SK-N-SH (cell line): ENCODE measurements at regions not wholly inside any gene's neighbourhood (a gene's known extent, or its start where the extent isn't known, plus 50 kb on each side); places are given as distances from the start of the nearest gene placed in this dataset.
A peak's percentile ranks its signal among the peaks of the same experiment; 100 is the strongest.

Experiments used
- CTCF ChIA-PET: fragments of 300-600, 350-600 bp; formaldehyde crosslinking; extraction: SDS; loops from one replicate; lab custom pipeline; 2021; lab: Yijun Ruan, JAX
- POLR2A ChIA-PET: fragments of 350-600 bp; sonication (Branson Sonifier 250); formaldehyde crosslinking; extraction: SDS; loops from one replicate; lab custom pipeline; 2020; ENCODE audit warnings: antibody characterized with exemption, inconsistent platforms; lab: Yijun Ruan, JAX
- DNase-seq: peaks from one replicate; pipeline ENCODE4 v3.0.0; 2012
- H2AFZ ChIP-seq: fragments of 200-600 bp; sonication (generic); 2 replicates; pipeline ENCODE4 v1.8.1; 2016; ENCODE audit warnings: antibody characterized with exemption, mild to moderate bottlenecking, low read depth
- H3F3A ChIP-seq: fragments of 200-600 bp; sonication (generic); replicated peaks from 2 replicates; pipeline ENCODE3; 2016; ENCODE audit warnings: antibody characterized with exemption, mild to moderate bottlenecking; ENCODE audit not compliant: insufficient read depth
- H3K27ac ChIP-seq, 2 experiments: fragments of 200-500 bp in 1 of 2; fragments of 200-600 bp in 1 of 2; sonication (Bioruptor generic) in 1 of 2; sonication (generic), shearing (Covaris generic) in 1 of 2; 2 replicates each; pipeline versions ENCODE4 v1.5.1 to v1.6.1; 2014 to 2016; ENCODE audit warnings: low read depth in 2 of 2, inconsistent platforms in 1 of 2, low read length in 1 of 2, mild to moderate bottlenecking in 1 of 2, mixed read lengths in 1 of 2
- H3K27me3 ChIP-seq: fragments of 200-600 bp; sonication (generic), shearing (Covaris generic); 2 replicates; pipeline ENCODE4 v1.6.1; 2016; ENCODE audit warnings: mixed run types; ENCODE audit not compliant: insufficient read depth
- H3K36me3 ChIP-seq, 2 experiments: fragments of 200-500 bp in 1 of 2; fragments of 200-600 bp in 1 of 2; sonication (Bioruptor generic) in 1 of 2; sonication (generic) in 1 of 2; replicated peaks in 1 of 2; 2 replicates each; pipeline versions ENCODE3 to v1.5.1; 2014 to 2016; ENCODE audit warnings: low read length in 1 of 2, mild to moderate bottlenecking in 1 of 2; ENCODE audit not compliant: insufficient read depth in 2 of 2, control insufficient read depth in 1 of 2
- H3K4me1 ChIP-seq, 2 experiments: fragments of 200-500 bp in 1 of 2; fragments of 200-600 bp in 1 of 2; sonication (Bioruptor generic) in 1 of 2; sonication (generic), shearing (Covaris generic) in 1 of 2; 2 replicates each; pipeline versions ENCODE4 v1.5.1 to v1.6.1; 2014 to 2016; ENCODE audit warnings: low read depth in 1 of 2, low read length in 1 of 2, mixed run types in 1 of 2; ENCODE audit not compliant: insufficient read depth in 2 of 2, control insufficient read depth in 1 of 2
- H3K4me2 ChIP-seq: fragments of 200-600 bp; sonication (generic), shearing (Covaris generic); 2 replicates; pipeline ENCODE4 v1.6.1; 2017; ENCODE audit warnings: mixed run types
- H3K4me3 ChIP-seq, 2 experiments: fragments of 200-500 bp in 1 of 2; fragments of 200-600 bp in 1 of 2; sonication (Bioruptor generic) in 1 of 2; sonication (generic), shearing (Covaris generic) in 1 of 2; 2 replicates each; pipeline versions ENCODE4 v1.5.1 to v1.8.1; 2014 to 2016; ENCODE audit warnings: low read depth in 2 of 2, inconsistent platforms in 1 of 2, low read length in 1 of 2, mild to moderate bottlenecking in 1 of 2, mixed read lengths in 1 of 2, moderate library complexity in 1 of 2
- H3K79me2 ChIP-seq: fragments of 200-600 bp; sonication (generic); 2 replicates; pipeline ENCODE4 v1.8.1; 2017; ENCODE audit warnings: mild to moderate bottlenecking; ENCODE audit not compliant: insufficient read depth
- H3K9ac ChIP-seq: fragments of 200-600 bp; sonication (generic); 2 replicates; pipeline ENCODE4 v1.6.1; 2017; ENCODE audit warnings: mixed run types
- H3K9me2 ChIP-seq: fragments of 200-600 bp; sonication (generic); 2 replicates; pipeline ENCODE4 v1.6.1; 2017; ENCODE audit warnings: mixed run types
- H3K9me3 ChIP-seq: fragments of 200-600 bp; sonication (generic); 2 replicates; pipeline ENCODE4 v1.6.1; 2017; ENCODE audit warnings: mixed run types, mild to moderate bottlenecking, moderate library complexity
- H4K20me1 ChIP-seq: fragments of 200-600 bp; sonication (generic); 2 replicates; pipeline ENCODE4 v1.6.1; 2017; ENCODE audit warnings: mild to moderate bottlenecking, mixed run types; ENCODE audit not compliant: insufficient read depth
- CHD2 ChIP-seq: fragments of 150-350 bp; IDR thresholded peaks from 2 replicates; pipeline ENCODE4 v1.6.1; 2018; ENCODE audit warnings: low read length; ENCODE audit not compliant: partially characterized antibody
- EP300 ChIP-seq, 2 experiments: IDR thresholded peaks; 2 replicates each; pipeline versions ENCODE4 v1.4.0 to v1.6.1; 2012; ENCODE audit warnings: borderline replicate concordance in 1 of 2, low read depth in 1 of 2, low read length in 1 of 2
- FOSL2 ChIP-seq: IDR thresholded peaks from 2 replicates; pipeline ENCODE4 v1.4.0; 2012; ENCODE audit warnings: low read depth, mild to moderate bottlenecking, moderate library complexity, borderline replicate concordance
- JUND ChIP-seq: IDR thresholded peaks from 2 replicates; pipeline ENCODE4 v1.4.0; 2012
- MXI1 ChIP-seq: IDR thresholded peaks from 2 replicates; pipeline ENCODE4 v1.6.1; 2012; ENCODE audit warnings: mild to moderate bottlenecking, low read depth, low read length, improper control_type of control experiment
- RAD21 ChIP-seq: IDR thresholded peaks from 2 replicates; pipeline ENCODE4 v1.6.1; 2012; ENCODE audit warnings: mild to moderate bottlenecking, low read length
- RCOR1 ChIP-seq: fragments of 150-350 bp; IDR thresholded peaks from 2 replicates; pipeline ENCODE4 v1.6.1; 2017; ENCODE audit warnings: antibody characterized with exemption, low read length
- RFX5 ChIP-seq: IDR thresholded peaks from 2 replicates; pipeline ENCODE4 v1.6.1; 2012; ENCODE audit warnings: mild to moderate bottlenecking, improper control_type of control experiment, low read length
- RXRA ChIP-seq: IDR thresholded peaks from 2 replicates; pipeline ENCODE4 v1.4.0; 2012; ENCODE audit warnings: low read depth, mild to moderate bottlenecking, borderline replicate concordance
- SMC3 ChIP-seq: IDR thresholded peaks from 2 replicates; pipeline ENCODE4 v1.6.1; 2012; ENCODE audit warnings: low read depth, low read length, improper control_type of control experiment
- USF2 ChIP-seq: fragments of 150-350 bp; IDR thresholded peaks from 2 replicates; pipeline ENCODE4 v1.6.1; 2017; ENCODE audit warnings: antibody characterized with exemption, low read length, low read depth, borderline replicate concordance
- WGBS: methylation state at CpG from one replicate; pipeline ENCODE4 v1.1.6; 2017; ENCODE audit warnings: low lambda C conversion rate; 5-methylcytosine and 5-hydroxymethylcytosine counted together
- TF ChIP-seq, protein P1 (sequence below): IDR thresholded peaks from 2 replicates; pipeline ENCODE4 v1.6.1; 2012; ENCODE audit warnings: mild to moderate bottlenecking, low read depth, low read length, moderate library complexity
- TF ChIP-seq, protein P2 (sequence below): fragments of 200-600 bp; sonication (generic); IDR thresholded peaks from 2 replicates; pipeline ENCODE4 v1.6.1; 2017; ENCODE audit warnings: antibody characterized with exemption, mild to moderate bottlenecking, moderate library complexity

GRCh38 chr4:163048447-163048846 lies 118.2 kb downstream of the NAF1 start:
- Histone ChIP-seq H3K79me2 (no peaks in the 10 kb centered on the region), H3F3A (no peaks in the 10 kb centered on the region), H3K36me3 (no peaks in the 10 kb centered on the region), H3K9ac (no peak overlapping the region), H2AFZ (no peak overlapping the region), H3K9me2 (no peaks in the 10 kb centered on the region), H3K27me3 (no peaks in the 10 kb centered on the region; the same call in 1 of the 2 replicates), H3K27ac (no peak overlapping the region), H4K20me1 (no peaks in the 10 kb centered on the region), H3K4me1 (no peaks in the 10 kb centered on the region), H3K9me3 (no peaks in the 10 kb centered on the region), H3K4me3 (no peak overlapping the region), H3K4me2 (no peak overlapping the region)
- ChIA-PET POLR2A (no interaction called here), CTCF (interaction anchor here (1.0 to 3.5 kb wide), 4 partner anchors 10 to 551 kb away, joined by 3 to 25 read pairs (median 6); partner anchors contain the start of gene NPY1R)
- peak; percentile 24 for DNase-seq
- TF ChIP-seq RFX5 (no peak), JUND (no peak), RXRA (no peak), FOSL2 (no peak), RAD21 (peak; percentile 49), MXI1 (no peak), USF2 (no peak), RCOR1 (no peak), SMC3 (peak; percentile 57), EP300 (IDR thresholded peaks at IDR 0.05; ENCODE audit: borderline replicate concordance in 1 of 2, low read depth in 1 of 2, low read length in 1 of 2) (no peak), CHD2 (no peak)
- TF ChIP-seq, protein P1, sequence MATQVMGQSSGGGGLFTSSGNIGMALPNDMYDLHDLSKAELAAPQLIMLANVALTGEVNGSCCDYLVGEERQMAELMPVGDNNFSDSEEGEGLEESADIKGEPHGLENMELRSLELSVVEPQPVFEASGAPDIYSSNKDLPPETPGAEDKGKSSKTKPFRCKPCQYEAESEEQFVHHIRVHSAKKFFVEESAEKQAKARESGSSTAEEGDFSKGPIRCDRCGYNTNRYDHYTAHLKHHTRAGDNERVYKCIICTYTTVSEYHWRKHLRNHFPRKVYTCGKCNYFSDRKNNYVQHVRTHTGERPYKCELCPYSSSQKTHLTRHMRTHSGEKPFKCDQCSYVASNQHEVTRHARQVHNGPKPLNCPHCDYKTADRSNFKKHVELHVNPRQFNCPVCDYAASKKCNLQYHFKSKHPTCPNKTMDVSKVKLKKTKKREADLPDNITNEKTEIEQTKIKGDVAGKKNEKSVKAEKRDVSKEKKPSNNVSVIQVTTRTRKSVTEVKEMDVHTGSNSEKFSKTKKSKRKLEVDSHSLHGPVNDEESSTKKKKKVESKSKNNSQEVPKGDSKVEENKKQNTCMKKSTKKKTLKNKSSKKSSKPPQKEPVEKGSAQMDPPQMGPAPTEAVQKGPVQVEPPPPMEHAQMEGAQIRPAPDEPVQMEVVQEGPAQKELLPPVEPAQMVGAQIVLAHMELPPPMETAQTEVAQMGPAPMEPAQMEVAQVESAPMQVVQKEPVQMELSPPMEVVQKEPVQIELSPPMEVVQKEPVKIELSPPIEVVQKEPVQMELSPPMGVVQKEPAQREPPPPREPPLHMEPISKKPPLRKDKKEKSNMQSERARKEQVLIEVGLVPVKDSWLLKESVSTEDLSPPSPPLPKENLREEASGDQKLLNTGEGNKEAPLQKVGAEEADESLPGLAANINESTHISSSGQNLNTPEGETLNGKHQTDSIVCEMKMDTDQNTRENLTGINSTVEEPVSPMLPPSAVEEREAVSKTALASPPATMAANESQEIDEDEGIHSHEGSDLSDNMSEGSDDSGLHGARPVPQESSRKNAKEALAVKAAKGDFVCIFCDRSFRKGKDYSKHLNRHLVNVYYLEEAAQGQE: no peak
- TF ChIP-seq, protein P2, sequence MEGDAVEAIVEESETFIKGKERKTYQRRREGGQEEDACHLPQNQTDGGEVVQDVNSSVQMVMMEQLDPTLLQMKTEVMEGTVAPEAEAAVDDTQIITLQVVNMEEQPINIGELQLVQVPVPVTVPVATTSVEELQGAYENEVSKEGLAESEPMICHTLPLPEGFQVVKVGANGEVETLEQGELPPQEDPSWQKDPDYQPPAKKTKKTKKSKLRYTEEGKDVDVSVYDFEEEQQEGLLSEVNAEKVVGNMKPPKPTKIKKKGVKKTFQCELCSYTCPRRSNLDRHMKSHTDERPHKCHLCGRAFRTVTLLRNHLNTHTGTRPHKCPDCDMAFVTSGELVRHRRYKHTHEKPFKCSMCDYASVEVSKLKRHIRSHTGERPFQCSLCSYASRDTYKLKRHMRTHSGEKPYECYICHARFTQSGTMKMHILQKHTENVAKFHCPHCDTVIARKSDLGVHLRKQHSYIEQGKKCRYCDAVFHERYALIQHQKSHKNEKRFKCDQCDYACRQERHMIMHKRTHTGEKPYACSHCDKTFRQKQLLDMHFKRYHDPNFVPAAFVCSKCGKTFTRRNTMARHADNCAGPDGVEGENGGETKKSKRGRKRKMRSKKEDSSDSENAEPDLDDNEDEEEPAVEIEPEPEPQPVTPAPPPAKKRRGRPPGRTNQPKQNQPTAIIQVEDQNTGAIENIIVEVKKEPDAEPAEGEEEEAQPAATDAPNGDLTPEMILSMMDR: peak; percentile 60
- WGBS: 30% methylated on average over 3 of the region's 3 CpGs
